ENCODE measurements at regions not wholly inside any gene's neighbourhood (a gene's known extent, or its start where the extent isn't known, plus 50 kb on each side); places are given as distances from the start of the nearest gene placed in this dataset.

GRCh38 chr13:107942030-107942617 is 273.2 kb downstream of the LIG4 start:
- TF ChIP-seq REST (IDR thresholded peaks at IDR 0.05; ENCODE audit: borderline replicate concordance) (no peak), REST (CRISPR knock-in tag; IDR thresholded peaks at IDR 0.05; ENCODE audit: low read depth) (no peak), POLR2A (conservative IDR thresholded peaks at IDR 0.05) (no peak), ZNF253 (CRISPR knock-in tag; conservative IDR thresholded peaks at IDR 0.05) (no peak), POLR2AphosphoS5 (IDR thresholded peaks at IDR 0.05; ENCODE audit: control insufficient read depth, insufficient read depth, low read depth, low read length) (no peak), CTCF (IDR thresholded peaks at IDR 0.05 in 2 of 3, conservative IDR thresholded peaks at IDR 0.05 in 1 of 3; ENCODE audit: insufficient read depth in 2 of 3, low read depth in 1 of 3, low read length in 3 of 3) (no peak), POLR2AphosphoS2 (IDR thresholded peaks at IDR 0.05; ENCODE audit: low read length) (no peak), TRIM28 (IDR thresholded peaks at IDR 0.05) (no peak), CCAR2 (IDR thresholded peaks at IDR 0.05; ENCODE audit: low read depth, low read length) (no peak), GATA2 (CRISPR knock-in tag; IDR thresholded peaks at IDR 0.05) (no peak), IRF2 (CRISPR knock-in tag; IDR thresholded peaks at IDR 0.05) (no peak), ZNF507 (tag; conservative IDR thresholded peaks at IDR 0.05) (no peak), YY1 (IDR thresholded peaks at IDR 0.05; ENCODE audit: borderline replicate concordance in 1 of 3, control insufficient read depth in 1 of 3, extremely low read depth in 1 of 3, insufficient read depth in 3 of 3, insufficient read length in 1 of 3, insufficient replicate concordance in 2 of 3, low read depth in 1 of 3, low read length in 2 of 3) (no peak), RFX5 (IDR thresholded peaks at IDR 0.05; ENCODE audit: low read depth, low read length) (no peak), MYNN (IDR thresholded peaks at IDR 0.05) (no peak), MYNN (CRISPR knock-in tag; IDR thresholded peaks at IDR 0.05) (no peak)

Measured in K562 (cell line).